Transverse colon (tissue), 4 donors: ENCODE measurements at regions not wholly inside any gene's neighbourhood (a gene's known extent, or its start where the extent isn't known, plus 50 kb on each side); places are given as distances from the start of the nearest gene placed in this dataset.

ENCODE experiments used
- POLR2A ChIP-seq: fragments of 450-650 bp; IDR thresholded peaks from one replicate; pipeline ENCODE4 v1.6.1; 2016; ENCODE audit warnings: antibody characterized with exemption, mild to moderate bottlenecking, moderate library complexity
- POLR2AphosphoS5 ChIP-seq, 3 donors: sonication (generic); formaldehyde crosslinking; IDR thresholded peaks; one replicate each; pipeline ENCODE4 v1.6.1; 2016; ENCODE audit warnings: antibody characterized with exemption in 3 of 3
- TF ChIP-seq, protein P1 (sequence below), 5 experiments: fragments of 200-600 bp in 3 of 5; fragments of 450-650 bp in 2 of 5; sonication (generic) in 3 of 5; IDR thresholded peaks; 1 replicate in 2 of 5; 2 replicates in 3 of 5; pipeline ENCODE4 v1.5.1; 2016 to 2017; ENCODE audit warnings: antibody characterized with exemption in 5 of 5, inconsistent platforms in 3 of 5, mild to moderate bottlenecking in 2 of 5, moderate library complexity in 1 of 5

DNA sequence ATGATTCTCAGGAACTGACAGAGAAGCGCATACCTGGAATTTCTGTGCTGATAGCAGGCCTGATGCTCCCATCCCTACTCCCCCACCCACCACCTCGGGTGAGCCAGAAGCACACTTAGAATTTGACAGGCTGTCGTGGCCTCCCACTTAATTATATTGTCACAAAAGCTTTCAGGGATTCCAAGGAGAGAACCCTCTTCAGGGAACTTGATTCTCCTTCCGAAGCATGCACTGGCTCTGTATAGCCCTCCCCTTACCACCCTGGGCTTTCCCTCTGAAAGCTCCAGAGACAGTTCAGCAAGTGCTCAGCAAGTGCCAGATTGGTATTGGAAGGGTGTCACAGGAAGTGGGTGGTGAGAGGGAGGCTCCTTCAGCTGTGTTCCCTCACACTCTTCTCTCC, 252.5 kb upstream of the SIX2 start:
- TF ChIP-seq, protein P1, sequence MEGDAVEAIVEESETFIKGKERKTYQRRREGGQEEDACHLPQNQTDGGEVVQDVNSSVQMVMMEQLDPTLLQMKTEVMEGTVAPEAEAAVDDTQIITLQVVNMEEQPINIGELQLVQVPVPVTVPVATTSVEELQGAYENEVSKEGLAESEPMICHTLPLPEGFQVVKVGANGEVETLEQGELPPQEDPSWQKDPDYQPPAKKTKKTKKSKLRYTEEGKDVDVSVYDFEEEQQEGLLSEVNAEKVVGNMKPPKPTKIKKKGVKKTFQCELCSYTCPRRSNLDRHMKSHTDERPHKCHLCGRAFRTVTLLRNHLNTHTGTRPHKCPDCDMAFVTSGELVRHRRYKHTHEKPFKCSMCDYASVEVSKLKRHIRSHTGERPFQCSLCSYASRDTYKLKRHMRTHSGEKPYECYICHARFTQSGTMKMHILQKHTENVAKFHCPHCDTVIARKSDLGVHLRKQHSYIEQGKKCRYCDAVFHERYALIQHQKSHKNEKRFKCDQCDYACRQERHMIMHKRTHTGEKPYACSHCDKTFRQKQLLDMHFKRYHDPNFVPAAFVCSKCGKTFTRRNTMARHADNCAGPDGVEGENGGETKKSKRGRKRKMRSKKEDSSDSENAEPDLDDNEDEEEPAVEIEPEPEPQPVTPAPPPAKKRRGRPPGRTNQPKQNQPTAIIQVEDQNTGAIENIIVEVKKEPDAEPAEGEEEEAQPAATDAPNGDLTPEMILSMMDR (IDR thresholded peaks at IDR 0.05): no peak
- no peak for TF ChIP-seq POLR2A
- TF ChIP-seq POLR2AphosphoS5 (IDR thresholded peaks at IDR 0.05): no peak
